ENCODE measurements at regions not wholly inside any gene's neighbourhood (a gene's known extent, or its start where the extent isn't known, plus 50 kb on each side); places are given as distances from the start of the nearest gene placed in this dataset.

DNA sequence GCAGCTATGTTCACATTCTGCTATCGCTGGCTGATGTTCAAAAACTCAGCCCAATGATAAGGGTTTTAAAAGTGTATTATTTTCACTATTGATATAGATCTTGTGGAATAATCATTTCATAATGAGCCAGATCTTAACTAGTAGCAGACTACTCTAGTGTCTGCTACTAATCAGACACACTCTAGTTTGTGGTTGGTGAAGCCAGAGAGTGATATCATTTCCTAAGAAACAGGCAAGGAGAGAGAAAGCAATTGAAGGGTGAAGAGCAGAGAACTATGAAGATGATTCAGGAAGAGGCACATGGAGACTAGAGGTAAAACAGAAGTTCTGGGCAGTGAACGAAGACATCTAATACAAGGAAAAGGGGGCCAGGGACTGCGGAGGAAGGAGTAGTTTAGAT is 58.2 kb upstream of the BET1 start:
- TF ChIP-seq CTCF (IDR thresholded peaks at IDR 0.05; ENCODE audit: insufficient read depth, low read depth, low read length, missing control alignments), result no peak
- no peak overlapping the region for H3K4me3 ChIP-seq (ENCODE audit: low read length)
- DNase-seq (ENCODE audit: low read depth), result no peak

DNA sequence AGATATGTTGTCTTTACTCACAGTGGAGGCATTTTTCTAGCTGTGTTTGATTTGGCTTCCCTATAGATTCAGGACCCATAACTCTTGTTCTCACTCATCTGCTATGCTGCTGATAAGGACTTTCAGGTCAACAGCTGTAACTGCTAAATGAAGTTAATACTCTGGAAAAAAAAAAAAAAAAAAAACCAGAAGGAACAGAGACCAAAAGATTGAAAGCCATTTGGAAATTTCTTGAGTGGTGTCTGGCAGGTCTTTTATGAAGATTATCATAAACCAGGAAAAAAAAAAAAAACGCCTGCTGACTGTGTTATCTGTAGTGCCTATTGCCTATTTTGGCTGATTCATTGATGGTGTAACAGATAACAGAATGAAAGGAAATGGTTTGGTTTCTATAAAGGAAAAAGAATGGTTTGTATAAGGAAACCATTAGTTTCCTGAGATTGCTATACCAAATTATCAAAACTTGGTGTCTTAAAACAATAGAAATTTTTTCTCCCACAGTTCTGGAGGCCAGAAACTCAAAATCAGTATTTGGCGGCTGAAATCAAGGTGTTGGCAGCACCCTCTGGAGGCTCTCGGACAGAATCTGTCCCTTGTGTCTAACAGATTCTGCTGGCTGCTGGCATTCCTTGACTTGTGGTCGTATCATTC is 60.5 kb upstream of the BET1 start:
- no peak for TF ChIP-seq CTCF (IDR thresholded peaks at IDR 0.05; ENCODE audit: insufficient read depth, low read depth, low read length, missing control alignments)
- no peak for DNase-seq (ENCODE audit: low read depth)
- H3K4me3 ChIP-seq (ENCODE audit: low read length), result no peak overlapping the region

DNA sequence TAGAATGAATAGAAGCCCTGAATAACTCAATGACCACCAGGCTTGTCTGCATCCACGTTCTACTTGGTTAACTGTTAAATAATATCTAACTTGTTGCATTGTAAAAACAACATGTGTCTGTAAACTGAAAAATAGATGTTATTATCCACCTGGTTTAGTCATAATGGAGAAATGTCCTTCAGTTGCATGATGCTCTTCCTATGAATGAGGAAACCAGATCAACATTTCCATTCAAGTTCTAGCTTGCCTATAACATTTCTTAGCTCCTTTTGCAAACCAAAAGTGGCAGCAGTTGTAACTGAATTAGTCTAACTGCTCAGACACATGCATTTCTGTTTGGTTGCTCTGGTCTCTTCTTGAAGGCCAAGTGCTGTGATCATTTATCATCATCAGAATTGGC is 62.9 kb upstream of the BET1 start:
- H3K4me3 ChIP-seq (ENCODE audit: low read length), result no peak overlapping the region
- peak; percentile 90 for DNase-seq (ENCODE audit: low read depth)
- no peak for TF ChIP-seq CTCF (IDR thresholded peaks at IDR 0.05; ENCODE audit: insufficient read depth, low read depth, low read length, missing control alignments)

DNA sequence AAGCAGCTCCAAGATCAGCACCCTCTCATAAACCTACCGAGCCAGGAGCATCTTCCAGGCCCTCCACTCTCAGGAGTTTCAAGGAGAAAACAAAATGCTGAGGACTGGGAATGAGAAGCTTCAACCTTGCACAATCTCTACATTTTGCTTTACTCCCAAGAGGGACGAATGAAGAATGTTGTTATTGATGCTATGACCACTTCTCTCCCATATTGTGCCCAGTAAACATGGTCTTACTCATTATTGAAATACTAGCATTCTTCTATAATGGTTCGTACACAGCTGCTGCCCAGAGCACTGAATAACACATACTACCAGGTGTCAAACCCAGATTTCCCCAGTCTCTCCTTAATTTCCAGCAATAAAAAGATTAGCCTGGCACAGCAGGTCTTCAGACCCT is 63.4 kb upstream of the BET1 start:
- no peak overlapping the region for H3K4me3 ChIP-seq (ENCODE audit: low read length)
- peak; percentile 29 for DNase-seq (ENCODE audit: low read depth)
- TF ChIP-seq CTCF (IDR thresholded peaks at IDR 0.05; ENCODE audit: insufficient read depth, low read depth, low read length, missing control alignments), result no peak

- no peak for TF ChIP-seq CTCF (IDR thresholded peaks at IDR 0.05; ENCODE audit: insufficient read depth, low read depth, low read length, missing control alignments)
- no peak for DNase-seq (ENCODE audit: low read depth)
- no peak overlapping the region for H3K4me3 ChIP-seq (ENCODE audit: low read length)
Measured at GRCh38 chr7:94069162-94069739, 65.1 kb upstream of the BET1 start.

DNA sequence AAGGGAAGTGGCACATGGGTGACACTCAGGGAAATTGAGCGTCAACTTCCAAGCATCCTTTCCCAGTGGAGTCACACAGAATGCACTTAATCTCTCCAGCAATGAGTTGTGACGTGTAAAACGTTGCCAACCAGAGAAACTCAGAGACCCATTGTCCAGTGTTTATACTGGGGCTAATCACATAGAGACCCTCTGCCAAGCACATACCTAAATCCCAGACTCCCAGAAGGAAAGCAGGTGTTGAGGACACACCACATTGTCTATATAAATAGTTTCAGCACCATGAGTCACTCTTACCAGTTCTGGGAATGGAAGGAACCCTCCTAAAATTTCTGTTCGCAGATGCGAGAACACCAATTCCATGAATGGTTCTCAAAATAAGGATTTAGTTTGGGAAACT is 76.4 kb upstream of the BET1 start:
- DNase-seq (ENCODE audit: low read depth), result no peak
- no peak for TF ChIP-seq CTCF (IDR thresholded peaks at IDR 0.05; ENCODE audit: insufficient read depth, low read depth, low read length, missing control alignments)
- H3K4me3 ChIP-seq (ENCODE audit: low read length), result no peak overlapping the region

- no peak for TF ChIP-seq CTCF (IDR thresholded peaks at IDR 0.05; ENCODE audit: insufficient read depth, low read depth, low read length, missing control alignments)
- H3K4me3 ChIP-seq (ENCODE audit: low read length), result no peak overlapping the region
- DNase-seq (ENCODE audit: low read depth), result no peak
Measured at GRCh38 chr7:94082126-94082525, 78.0 kb upstream of the BET1 start.
